ENCODE measurements at regions not wholly inside any gene's neighbourhood (a gene's known extent, or its start where the extent isn't known, plus 50 kb on each side); places are given as distances from the start of the nearest gene placed in this dataset.

GRCh38 chr7:88540012-88540411, 219.5 kb upstream of the ZNF804B start:
- DNase-seq (ENCODE audit: low spot score) = no peak
- no peaks in the 10 kb centered on the region for H3K4me1 ChIP-seq (ENCODE audit: insufficient read depth)
- no peaks in the 10 kb centered on the region for H3F3A ChIP-seq (replicated peaks; ENCODE audit: low read depth)
- Mint-ChIP-seq H3K4me3 (no peak overlapping the region), H3K9me3 (peaks cover 43% of the 10 kb centered on the region), H3K27me3 (ENCODE audit: insufficient read depth, low read depth, poor library complexity) (no peaks in the 10 kb centered on the region), H3K36me3 (ENCODE audit: low read depth) (peaks cover 10% of the 10 kb centered on the region), H3K27ac (no peak overlapping the region), H3K4me1 (no peaks in the 10 kb centered on the region)
- no peak overlapping the region for H2AFZ ChIP-seq
- peaks cover 7% of the 10 kb centered on the region; the same call in 1 of the 2 replicates for H3K9me2 ChIP-seq (ENCODE audit: insufficient read depth)
- H3K79me2 ChIP-seq (replicated peaks; ENCODE audit: insufficient read depth) = no peaks in the 10 kb centered on the region
- TF ChIP-seq REST (IDR thresholded peaks at IDR 0.05; ENCODE audit: unreplicated experiment) = no peak
- no peak for TF ChIP-seq NANOG (IDR thresholded peaks at IDR 0.05; ENCODE audit: borderline replicate concordance)
- no peak for TF ChIP-seq ZNF462 (CRISPR knock-in tag; IDR thresholded peaks at IDR 0.05)
- no peak for TF ChIP-seq CREB1 (CRISPR knock-in tag; IDR thresholded peaks at IDR 0.05; ENCODE audit: low read depth)
- no peak for TF ChIP-seq ZNF331 (CRISPR knock-in tag; IDR thresholded peaks at IDR 0.05; ENCODE audit: low read depth)
- no peak for TF ChIP-seq POLR2AphosphoS5 (IDR thresholded peaks at IDR 0.05; ENCODE audit: low read depth)
- TF ChIP-seq EZH2phosphoT487 (IDR thresholded peaks at IDR 0.05; ENCODE audit: unreplicated experiment) = no peak
- TF ChIP-seq ZNF114 (CRISPR knock-in tag; IDR thresholded peaks at IDR 0.05) = no peak
- TF ChIP-seq JUNB (IDR thresholded peaks at IDR 0.05; ENCODE audit: unreplicated experiment) = no peak
- H3K36me3 ChIP-seq (ENCODE audit: insufficient read depth) = no peaks in the 10 kb centered on the region
- no peak overlapping the region for H3K4me3 ChIP-seq
- H3K27ac ChIP-seq (ENCODE audit: low read depth) = no peak overlapping the region
- H3K4me2 ChIP-seq = no peak overlapping the region
- ATAC-seq = no peak
- no peaks in the 10 kb centered on the region for H4K20me1 ChIP-seq (replicated peaks; ENCODE audit: insufficient read depth)
- H3K27me3 ChIP-seq (ENCODE audit: insufficient read depth) = no peaks in the 10 kb centered on the region
